Thoracic aorta (tissue), 2 donors: ENCODE measurements at regions not wholly inside any gene's neighbourhood (a gene's known extent, or its start where the extent isn't known, plus 50 kb on each side); places are given as distances from the start of the nearest gene placed in this dataset.

ENCODE experiments used
- ATAC-seq: fragments of 150-250 bp; one replicate; pipeline ENCODE4 v1.8.0; 2017; ENCODE audit warnings: low read depth; ENCODE audit not compliant: insufficient number of reproducible peaks, low FRiP score
- DNase-seq: peaks from one replicate; pipeline ENCODE4 v3.0.0-alpha.2; 2020; ENCODE audit warnings: low spot score
- H3K27ac ChIP-seq, 2 donors: fragments of 200-600 bp; sonication (generic); 1 replicate in 1 of 2; 2 replicates in 1 of 2; pipeline ENCODE4 v1.5.1; 2016; ENCODE audit warnings: mild to moderate bottlenecking in 2 of 2, moderate library complexity in 2 of 2
- H3K27me3 ChIP-seq: fragments of 200-600 bp; sonication (generic); replicated peaks from 2 replicates; pipeline ENCODE4 v1.6.0; 2016; ENCODE audit warnings: mild to moderate bottlenecking; ENCODE audit not compliant: insufficient read depth
- H3K36me3 ChIP-seq: fragments of 200-600 bp; sonication (generic); one replicate; pipeline ENCODE4 v1.5.1; 2016
- H3K4me1 ChIP-seq, 2 donors: fragments of 200-600 bp; sonication (generic); 1 replicate in 1 of 2; 2 replicates in 1 of 2; pipeline versions ENCODE4 v1.5.1 to v1.6.0; 2016; ENCODE audit warnings: low read depth in 2 of 2, mild to moderate bottlenecking in 1 of 2; ENCODE audit not compliant: control insufficient read depth in 1 of 2
- H3K4me3 ChIP-seq: fragments of 200-600 bp; sonication (generic); 2 replicates; pipeline ENCODE4 v1.5.1; 2016; ENCODE audit warnings: mild to moderate bottlenecking
- H3K9me3 ChIP-seq: fragments of 200-600 bp; sonication (generic); 2 replicates; pipeline ENCODE4 v1.5.1; 2016
- TF ChIP-seq, protein P1 (sequence below): fragments of 200-600 bp; sonication (generic); IDR thresholded peaks from one replicate; pipeline ENCODE4 v1.5.1; 2019; ENCODE audit warnings: antibody characterized with exemption

DNA sequence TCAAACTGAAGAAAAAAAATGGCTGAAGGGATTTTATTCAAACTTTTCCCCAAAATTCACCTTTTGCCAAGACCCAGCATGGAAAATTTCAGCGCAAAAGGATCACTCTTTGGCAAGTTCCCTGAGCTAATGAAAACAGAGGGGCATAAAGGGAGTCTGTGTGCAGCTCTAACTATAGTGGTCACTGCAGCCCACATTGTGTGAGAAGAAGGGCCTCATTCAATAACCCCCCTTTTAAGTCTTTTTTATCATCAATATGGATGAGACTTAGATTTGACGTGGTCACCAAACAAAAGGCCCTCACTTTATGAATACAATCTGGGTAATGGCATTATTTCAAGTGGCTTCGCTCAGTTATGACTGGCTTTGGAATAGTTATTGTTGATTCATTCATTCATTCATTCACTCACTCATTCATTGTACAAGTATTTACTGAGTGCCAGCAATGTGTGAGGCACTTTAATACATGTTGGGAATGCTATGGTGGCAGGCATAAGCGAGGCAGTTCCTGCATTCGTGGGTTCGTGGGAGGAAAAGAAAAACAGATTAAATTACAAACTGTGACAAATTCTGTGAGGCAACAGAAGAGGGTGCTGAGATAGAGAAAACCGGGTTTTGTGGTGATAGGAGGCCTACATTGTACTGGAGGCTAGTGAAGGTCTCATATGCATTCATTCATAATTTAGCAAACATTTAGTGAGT lies 145.7 kb upstream of the KLF4 start:
- Histone ChIP-seq H3K36me3 (no peaks in the 10 kb centered on the region), H3K27me3 (no peaks in the 10 kb centered on the region), H3K9me3 (no peaks in the 10 kb centered on the region), H3K27ac (no peak overlapping the region), H3K4me3 (no peak overlapping the region), H3K4me1 (peaks cover 9 to 26% of the 10 kb centered on the region in 2 donors)
- no peak for DNase-seq
- TF ChIP-seq, protein P1, sequence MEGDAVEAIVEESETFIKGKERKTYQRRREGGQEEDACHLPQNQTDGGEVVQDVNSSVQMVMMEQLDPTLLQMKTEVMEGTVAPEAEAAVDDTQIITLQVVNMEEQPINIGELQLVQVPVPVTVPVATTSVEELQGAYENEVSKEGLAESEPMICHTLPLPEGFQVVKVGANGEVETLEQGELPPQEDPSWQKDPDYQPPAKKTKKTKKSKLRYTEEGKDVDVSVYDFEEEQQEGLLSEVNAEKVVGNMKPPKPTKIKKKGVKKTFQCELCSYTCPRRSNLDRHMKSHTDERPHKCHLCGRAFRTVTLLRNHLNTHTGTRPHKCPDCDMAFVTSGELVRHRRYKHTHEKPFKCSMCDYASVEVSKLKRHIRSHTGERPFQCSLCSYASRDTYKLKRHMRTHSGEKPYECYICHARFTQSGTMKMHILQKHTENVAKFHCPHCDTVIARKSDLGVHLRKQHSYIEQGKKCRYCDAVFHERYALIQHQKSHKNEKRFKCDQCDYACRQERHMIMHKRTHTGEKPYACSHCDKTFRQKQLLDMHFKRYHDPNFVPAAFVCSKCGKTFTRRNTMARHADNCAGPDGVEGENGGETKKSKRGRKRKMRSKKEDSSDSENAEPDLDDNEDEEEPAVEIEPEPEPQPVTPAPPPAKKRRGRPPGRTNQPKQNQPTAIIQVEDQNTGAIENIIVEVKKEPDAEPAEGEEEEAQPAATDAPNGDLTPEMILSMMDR = no peak
- ATAC-seq = no peak

DNA sequence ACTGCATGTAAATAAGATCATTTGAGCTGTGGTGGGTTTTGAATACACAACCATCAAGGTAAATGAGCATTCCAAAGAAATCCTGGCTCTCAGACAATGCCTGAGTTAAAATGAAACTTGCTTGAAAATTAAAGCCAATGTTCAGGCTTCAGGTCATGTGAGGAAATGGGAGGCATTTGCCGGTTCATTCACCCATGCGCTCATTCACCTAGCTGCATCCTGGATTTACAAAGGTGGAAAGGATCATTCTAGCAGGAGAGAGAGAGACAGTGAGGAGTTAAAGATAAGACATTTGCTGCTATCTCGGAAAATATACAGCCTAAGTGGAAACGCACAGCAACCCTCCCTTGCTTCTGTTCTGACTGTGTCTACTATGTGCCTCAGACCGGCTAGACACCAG lies 143.8 kb upstream of the KLF4 start:
- Histone ChIP-seq H3K27ac (no peak overlapping the region), H3K27me3 (no peaks in the 10 kb centered on the region), H3K4me3 (no peak overlapping the region), H3K36me3 (no peaks in the 10 kb centered on the region), H3K9me3 (no peaks in the 10 kb centered on the region), H3K4me1 (peaks cover 5 to 14% of the 10 kb centered on the region in 2 donors)
- TF ChIP-seq, protein P1 = no peak
- DNase-seq (no peak), ATAC-seq (no peak)

DNA sequence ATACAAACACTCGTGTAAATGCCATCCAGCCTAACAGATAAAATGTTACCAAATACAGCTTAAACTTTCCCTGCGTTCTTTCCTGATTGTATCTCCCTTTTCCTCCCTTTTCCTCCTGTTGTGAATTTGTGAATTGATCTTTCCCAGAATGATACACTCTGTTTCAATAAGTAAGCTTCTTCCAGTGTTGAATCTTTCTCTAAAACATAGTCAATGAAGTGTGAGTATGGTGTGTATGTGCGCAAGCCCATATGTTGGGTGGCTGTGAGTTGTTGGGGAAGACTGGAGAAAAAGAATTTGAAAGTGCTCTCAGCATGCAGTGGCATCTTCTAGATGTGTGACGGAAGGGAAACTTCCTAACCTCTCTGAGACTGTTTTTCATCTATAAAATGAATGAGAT lies 143.1 kb upstream of the KLF4 start:
- DNase-seq = no peak
- H3K4me1 ChIP-seq = peaks cover 5 to 13% of the 10 kb centered on the region in 2 donors
- H3K27me3 ChIP-seq = no peaks in the 10 kb centered on the region
- no peak overlapping the region for H3K27ac ChIP-seq
- H3K4me3 ChIP-seq = no peak overlapping the region
- ATAC-seq = no peak
- H3K36me3 ChIP-seq = no peaks in the 10 kb centered on the region
- H3K9me3 ChIP-seq = no peaks in the 10 kb centered on the region
- TF ChIP-seq, protein P1 = no peak

- H3K9me3 ChIP-seq = no peaks in the 10 kb centered on the region
Observed at GRCh38 chr9:107632216-107632615, 142.6 kb upstream of the KLF4 start.

GRCh38 chr9:107631788-107632187 lies 142.2 kb upstream of the KLF4 start:
- ATAC-seq (no peak), DNase-seq (no peak)
- H3K36me3 ChIP-seq = no peaks in the 10 kb centered on the region
- H3K27ac ChIP-seq = no peak overlapping the region
- TF ChIP-seq, protein P1 = no peak
- no peaks in the 10 kb centered on the region for H3K9me3 ChIP-seq
- peaks cover under 1 to 6% of the 10 kb centered on the region in 2 donors for H3K4me1 ChIP-seq
- H3K4me3 ChIP-seq = no peak overlapping the region
- H3K27me3 ChIP-seq = no peaks in the 10 kb centered on the region

More at GRCh38 chr9:107632216-107632615, 142.6 kb upstream of the KLF4 start:
- ATAC-seq = no peak
- no peak for DNase-seq
- Histone ChIP-seq H3K27ac (no peak overlapping the region), H3K27me3 (no peaks in the 10 kb centered on the region), H3K4me1 (peaks cover 5 to 11% of the 10 kb centered on the region in 2 donors), H3K4me3 (no peak overlapping the region), H3K36me3 (no peaks in the 10 kb centered on the region)
- TF ChIP-seq, protein P1 = no peak
